AG04450 (cell line): ENCODE measurements at regions not wholly inside any gene's neighbourhood (a gene's known extent, or its start where the extent isn't known, plus 50 kb on each side); places are given as distances from the start of the nearest gene placed in this dataset.

Source experiments
- CTCF ChIA-PET: fragments of 300-600, 350-600 bp; formaldehyde crosslinking; extraction: SDS; loops from one replicate; lab custom pipeline; 2022; ENCODE audit warnings: antibody characterized with exemption, inconsistent platforms; lab: Charles Lee
- POLR2A ChIA-PET: fragments of 350-600 bp; formaldehyde crosslinking; extraction: SDS; loops from one replicate; lab custom pipeline; 2021; ENCODE audit warnings: antibody characterized with exemption, inconsistent platforms; lab: Yijun Ruan, JAX
- DNase-seq: peaks from one replicate; pipeline ENCODE4 v3.0.0-alpha.2; 2011; ENCODE audit warnings: low read depth, low spot score
- H3K27ac ChIP-seq: one replicate; pipeline ENCODE4 v1.5.1; 2012; ENCODE audit warnings: low read depth, low read length, control low read depth
- H3K27me3 ChIP-seq: one replicate; pipeline ENCODE4 v1.6.0; 2012; ENCODE audit warnings: low read length; ENCODE audit not compliant: control insufficient read depth, insufficient read depth
- H3K4me3 ChIP-seq: 2 replicates; pipeline ENCODE4 v1.5.1; 2011; ENCODE audit warnings: mild to moderate bottlenecking, low read depth, low read length, control low read depth
- H3K9me3 ChIP-seq: 2 replicates; pipeline ENCODE4 v1.5.1; 2012; ENCODE audit warnings: low read length; ENCODE audit not compliant: control insufficient read depth, insufficient read depth
- TF ChIP-seq, protein P1 (sequence below): IDR thresholded peaks from 2 replicates; pipeline ENCODE4 v1.5.1; 2011; ENCODE audit warnings: low read depth, low read length, control low read depth, inconsistent platforms

DNA sequence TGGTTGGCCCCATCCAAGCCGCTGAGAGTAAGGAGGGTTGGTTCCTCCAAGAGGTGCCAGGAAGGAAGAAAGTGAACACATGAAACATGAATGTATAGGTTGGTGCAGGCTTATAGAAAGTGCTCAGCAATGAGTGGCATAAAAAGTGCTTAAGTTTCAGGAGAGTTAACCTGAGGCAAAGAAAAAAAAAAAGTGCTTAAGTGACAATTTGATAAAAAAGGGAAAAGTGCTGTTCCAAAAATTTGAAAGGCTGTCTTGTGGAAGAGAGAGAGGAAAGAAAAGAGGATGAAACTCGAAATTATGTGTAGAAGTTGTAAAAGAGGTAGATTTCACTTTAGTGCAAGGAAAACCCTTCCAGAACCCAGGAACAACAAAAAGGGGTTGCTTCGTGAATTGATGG lies 85.5 kb upstream of the MAP4K4 start:
- Histone ChIP-seq H3K27ac (no peak overlapping the region), H3K9me3 (no peaks in the 10 kb centered on the region), H3K4me3 (no peak overlapping the region), H3K27me3 (no peaks in the 10 kb centered on the region)
- POLR2A ChIA-PET = no interaction called here
- TF ChIP-seq, protein P1, sequence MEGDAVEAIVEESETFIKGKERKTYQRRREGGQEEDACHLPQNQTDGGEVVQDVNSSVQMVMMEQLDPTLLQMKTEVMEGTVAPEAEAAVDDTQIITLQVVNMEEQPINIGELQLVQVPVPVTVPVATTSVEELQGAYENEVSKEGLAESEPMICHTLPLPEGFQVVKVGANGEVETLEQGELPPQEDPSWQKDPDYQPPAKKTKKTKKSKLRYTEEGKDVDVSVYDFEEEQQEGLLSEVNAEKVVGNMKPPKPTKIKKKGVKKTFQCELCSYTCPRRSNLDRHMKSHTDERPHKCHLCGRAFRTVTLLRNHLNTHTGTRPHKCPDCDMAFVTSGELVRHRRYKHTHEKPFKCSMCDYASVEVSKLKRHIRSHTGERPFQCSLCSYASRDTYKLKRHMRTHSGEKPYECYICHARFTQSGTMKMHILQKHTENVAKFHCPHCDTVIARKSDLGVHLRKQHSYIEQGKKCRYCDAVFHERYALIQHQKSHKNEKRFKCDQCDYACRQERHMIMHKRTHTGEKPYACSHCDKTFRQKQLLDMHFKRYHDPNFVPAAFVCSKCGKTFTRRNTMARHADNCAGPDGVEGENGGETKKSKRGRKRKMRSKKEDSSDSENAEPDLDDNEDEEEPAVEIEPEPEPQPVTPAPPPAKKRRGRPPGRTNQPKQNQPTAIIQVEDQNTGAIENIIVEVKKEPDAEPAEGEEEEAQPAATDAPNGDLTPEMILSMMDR = no peak
- no peak for DNase-seq
- CTCF ChIA-PET = no interaction called here

DNA sequence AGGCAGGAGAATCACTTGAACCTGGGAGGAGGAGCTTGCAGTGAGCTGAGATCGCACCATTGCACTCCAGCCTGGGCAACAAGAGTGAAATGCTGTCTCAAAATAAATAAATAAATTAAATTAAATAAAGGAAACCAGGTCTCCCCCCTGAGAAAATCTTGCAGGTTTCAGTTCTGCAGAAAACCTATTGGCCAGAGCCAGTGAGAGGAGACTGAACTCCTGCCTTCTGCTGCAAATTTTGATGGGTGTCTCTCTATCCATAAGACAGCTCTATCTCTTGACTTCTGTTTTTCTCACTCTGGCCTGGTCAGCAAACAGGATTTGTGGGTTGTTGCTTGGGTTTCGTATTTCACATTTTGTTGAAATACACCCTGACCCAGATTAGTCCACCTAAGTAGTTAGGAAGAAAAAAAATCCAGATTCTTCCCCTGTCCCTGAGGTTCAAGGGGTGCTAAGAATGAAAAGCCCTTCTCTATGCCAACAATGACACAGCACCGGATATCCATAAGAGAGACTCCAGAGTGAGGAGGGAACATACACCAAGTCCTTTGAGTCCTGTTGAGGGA lies 86.7 kb upstream of the MAP4K4 start:
- H3K9me3 ChIP-seq = no peaks in the 10 kb centered on the region
- no peak for DNase-seq
- H3K27ac ChIP-seq = no peak overlapping the region
- ChIA-PET CTCF (interaction anchor here (0.7 kb wide), 1 partner anchor 11 kb away, joined by 3 read pairs; no protein-coding TSS in a partner anchor), POLR2A (no interaction called here)
- TF ChIP-seq, protein P1 = no peak
- H3K27me3 ChIP-seq = no peaks in the 10 kb centered on the region
- H3K4me3 ChIP-seq = no peak overlapping the region

DNA sequence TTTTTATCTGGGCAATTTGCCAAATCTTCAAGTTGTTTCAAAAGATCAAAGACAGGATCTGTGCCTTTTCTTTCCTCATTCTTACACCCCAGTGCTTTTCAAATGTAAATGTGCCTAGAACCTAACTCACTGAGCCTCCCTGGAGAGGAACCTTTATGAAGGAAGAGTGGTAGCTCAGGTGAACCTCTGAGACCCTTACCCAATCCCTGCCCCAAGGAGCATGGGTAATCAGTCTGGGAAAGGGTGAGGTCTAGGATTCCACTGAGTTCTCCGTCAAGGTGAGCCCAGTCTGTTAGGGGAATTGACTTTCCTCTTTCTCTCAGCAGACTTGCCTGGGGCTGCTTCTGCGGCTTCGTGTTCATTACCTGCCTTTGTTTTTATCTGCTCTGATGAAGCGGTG lies 88.1 kb upstream of the MAP4K4 start:
- no peaks in the 10 kb centered on the region for H3K27me3 ChIP-seq
- DNase-seq = no peak
- no peak overlapping the region for H3K4me3 ChIP-seq
- POLR2A ChIA-PET = no interaction called here
- TF ChIP-seq, protein P1 = no peak
- CTCF ChIA-PET = no interaction called here
- no peaks in the 10 kb centered on the region for H3K9me3 ChIP-seq
- no peak overlapping the region for H3K27ac ChIP-seq

DNA sequence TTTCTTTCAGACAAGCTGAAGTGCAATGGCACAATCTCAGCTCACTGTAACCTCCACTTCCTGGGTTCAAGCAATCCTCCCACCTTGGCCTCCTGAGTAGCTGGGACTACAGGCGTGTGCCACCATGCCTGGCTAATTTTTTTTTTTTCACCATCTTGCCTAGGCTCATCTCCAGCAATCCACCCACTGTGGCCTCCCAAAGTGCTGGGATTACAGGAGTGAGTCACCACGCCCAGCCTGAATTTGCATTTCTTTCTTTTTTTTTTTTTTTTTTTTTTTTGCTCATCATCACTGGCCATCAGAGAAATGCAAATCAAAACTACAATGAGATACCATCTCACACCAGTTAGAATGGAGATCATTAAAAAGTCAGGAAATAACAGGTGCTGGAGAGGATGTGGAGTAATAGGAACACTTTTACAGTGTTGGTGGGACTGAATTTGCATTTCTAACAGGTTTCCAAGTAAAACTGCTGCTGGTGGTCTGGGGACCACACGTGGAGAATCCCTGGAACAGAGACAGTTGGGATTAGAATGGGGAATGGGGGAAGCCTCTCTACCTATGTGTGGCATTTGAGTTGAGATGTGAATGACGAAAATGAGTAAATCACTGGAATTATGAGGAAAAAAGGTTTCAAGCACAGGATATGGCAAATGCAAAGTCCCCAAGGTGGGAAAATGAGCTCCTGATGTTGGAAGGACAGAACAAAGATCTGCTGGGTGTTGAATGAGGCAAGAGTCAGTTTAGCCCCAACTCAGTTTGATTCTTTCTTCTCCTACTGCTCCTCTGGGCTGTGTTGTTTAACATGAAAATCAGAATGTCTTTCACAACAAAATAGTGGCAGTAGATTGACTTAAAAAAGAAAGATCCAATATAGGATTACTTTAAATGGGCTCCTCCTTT lies 88.8 kb upstream of the MAP4K4 start:
- CTCF ChIA-PET = no interaction called here
- POLR2A ChIA-PET = no interaction called here
- DNase-seq = no peak

More for the DNA sequence above, 88.8 kb upstream of the MAP4K4 start:
- H3K27ac ChIP-seq = no peak overlapping the region
- no peak overlapping the region for H3K4me3 ChIP-seq
- H3K9me3 ChIP-seq = no peaks in the 10 kb centered on the region
- TF ChIP-seq, protein P1 = no peak
- peaks cover 3% of the 10 kb centered on the region for H3K27me3 ChIP-seq
